ENCODE measurements at regions not wholly inside any gene's neighbourhood (a gene's known extent, or its start where the extent isn't known, plus 50 kb on each side); places are given as distances from the start of the nearest gene placed in this dataset.

DNA sequence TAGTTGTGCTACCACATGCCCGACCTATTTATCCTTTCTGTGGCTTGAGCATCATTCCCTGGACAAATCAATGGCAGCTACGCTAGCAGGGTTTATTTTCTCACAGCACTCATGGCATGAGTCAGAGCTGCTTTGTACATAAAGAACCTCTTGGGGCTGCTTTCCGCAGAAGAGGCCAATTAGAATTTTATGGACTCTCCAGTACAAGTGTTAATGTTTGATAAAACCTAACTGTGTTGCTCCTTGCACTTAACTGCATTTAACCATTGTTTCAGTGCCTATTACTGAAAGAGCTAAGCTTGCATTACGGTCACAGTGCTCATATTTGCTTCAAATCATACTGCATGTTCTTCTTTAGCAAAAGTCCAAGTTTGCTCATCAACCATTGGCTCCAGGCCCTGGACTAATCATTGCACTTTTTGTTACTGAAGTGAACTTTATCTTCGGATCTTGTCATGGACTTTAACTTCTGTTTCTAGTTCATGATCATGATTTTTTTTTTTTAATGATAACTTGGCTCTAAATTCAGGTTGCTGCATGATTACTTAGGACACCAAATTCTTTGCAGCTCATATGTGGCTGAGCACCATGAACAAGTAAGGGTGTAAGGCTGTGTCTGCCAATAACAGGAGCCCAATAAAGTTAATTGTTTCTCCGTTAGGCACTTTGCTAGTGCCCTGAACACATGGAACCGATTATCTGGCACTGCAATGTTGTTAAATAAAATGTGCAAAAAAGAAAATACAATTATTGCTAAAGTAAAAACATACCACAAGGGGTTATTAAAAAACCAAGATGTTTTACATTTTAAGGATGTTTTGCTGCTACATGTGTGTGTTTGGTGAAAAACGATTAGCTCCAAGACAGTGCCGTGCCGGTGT, 492.2 kb downstream of the KCNJ2 start:
- Histone ChIP-seq H3K4me3 (replicated peaks in 1 of 3; ENCODE audit: insufficient read depth in 1 of 3, low read depth in 1 of 3, low read length in 3 of 3) (no peak overlapping the region), H3K9ac (replicated peaks; ENCODE audit: extremely low read depth, insufficient read depth, low read length) (no peak overlapping the region), H3K9me3 (replicated peaks; ENCODE audit: control insufficient read depth, insufficient read depth, low read length) (no peaks in the 10 kb centered on the region), H3K9me1 (replicated peaks; ENCODE audit: control insufficient read depth, extremely low read depth, insufficient read depth, low read length) (no peaks in the 10 kb centered on the region), H3K36me3 (ENCODE audit: control insufficient read depth in 2 of 2, extremely low read depth in 1 of 2, insufficient read depth in 2 of 2, low read length in 2 of 2) (no peaks in the 10 kb centered on the region), H4K20me1 (replicated peaks; ENCODE audit: control insufficient read depth, extremely low read depth, insufficient read depth, low read length) (no peaks in the 10 kb centered on the region), H3K27me3 (ENCODE audit: control insufficient read depth in 2 of 2, insufficient read depth in 2 of 2, low read length in 2 of 2) (no peaks in the 10 kb centered on the region), H3K79me2 (ENCODE audit: control insufficient read depth, insufficient read depth, low read length) (no peaks in the 10 kb centered on the region), H3K27ac (ENCODE audit: insufficient read depth, low read depth, low read length) (no peak overlapping the region), H3K4me2 (ENCODE audit: insufficient read depth, low read length) (no peak overlapping the region), H2AFZ (ENCODE audit: low read depth, low read length) (no peak overlapping the region), H3K4me1 (ENCODE audit: control insufficient read depth, extremely low read depth, insufficient read depth, low read length) (no peaks in the 10 kb centered on the region)
- ChIA-PET CTCF (no interaction called here), POLR2A (no interaction called here)
- FAIRE-seq (no peak), DNase-seq (ENCODE audit: low read depth, low spot score) (no peak)
- TF ChIP-seq POLR2A (IDR thresholded peaks at IDR 0.05; ENCODE audit: low read depth, low read length) = no peak
- TF ChIP-seq, protein P1, sequence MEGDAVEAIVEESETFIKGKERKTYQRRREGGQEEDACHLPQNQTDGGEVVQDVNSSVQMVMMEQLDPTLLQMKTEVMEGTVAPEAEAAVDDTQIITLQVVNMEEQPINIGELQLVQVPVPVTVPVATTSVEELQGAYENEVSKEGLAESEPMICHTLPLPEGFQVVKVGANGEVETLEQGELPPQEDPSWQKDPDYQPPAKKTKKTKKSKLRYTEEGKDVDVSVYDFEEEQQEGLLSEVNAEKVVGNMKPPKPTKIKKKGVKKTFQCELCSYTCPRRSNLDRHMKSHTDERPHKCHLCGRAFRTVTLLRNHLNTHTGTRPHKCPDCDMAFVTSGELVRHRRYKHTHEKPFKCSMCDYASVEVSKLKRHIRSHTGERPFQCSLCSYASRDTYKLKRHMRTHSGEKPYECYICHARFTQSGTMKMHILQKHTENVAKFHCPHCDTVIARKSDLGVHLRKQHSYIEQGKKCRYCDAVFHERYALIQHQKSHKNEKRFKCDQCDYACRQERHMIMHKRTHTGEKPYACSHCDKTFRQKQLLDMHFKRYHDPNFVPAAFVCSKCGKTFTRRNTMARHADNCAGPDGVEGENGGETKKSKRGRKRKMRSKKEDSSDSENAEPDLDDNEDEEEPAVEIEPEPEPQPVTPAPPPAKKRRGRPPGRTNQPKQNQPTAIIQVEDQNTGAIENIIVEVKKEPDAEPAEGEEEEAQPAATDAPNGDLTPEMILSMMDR (IDR thresholded peaks at IDR 0.05; ENCODE audit: extremely low read depth in 1 of 2, insufficient read depth in 1 of 2, low read depth in 1 of 2, low read length in 2 of 2) = no peak
- TF ChIP-seq FOS (IDR thresholded peaks at IDR 0.05; ENCODE audit: borderline replicate concordance, insufficient read depth, low read length) = no peak
- TF ChIP-seq POLR2AphosphoS5 (IDR thresholded peaks at IDR 0.05; ENCODE audit: insufficient read depth, low read depth, low read length) = no peak
- TF ChIP-seq MYC (IDR thresholded peaks at IDR 0.05; ENCODE audit: low read depth, low read length) = no peak
- TF ChIP-seq, protein P2, sequence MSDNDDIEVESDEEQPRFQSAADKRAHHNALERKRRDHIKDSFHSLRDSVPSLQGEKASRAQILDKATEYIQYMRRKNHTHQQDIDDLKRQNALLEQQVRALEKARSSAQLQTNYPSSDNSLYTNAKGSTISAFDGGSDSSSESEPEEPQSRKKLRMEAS (IDR thresholded peaks at IDR 0.05; ENCODE audit: insufficient read depth, insufficient read length) = no peak
- BruUV-seq (replicated peaks) = no TSS peak
- intact Hi-C loops (cut with micrococcal nuclease) = no loop called here
- dilution Hi-C loops (cut with MboI; ENCODE audit: extremely low pct_ligation_motif_present, low sequenced_read_pairs) = no loop called here

Data from endothelial cell of umbilical vein (primary cell).